Peyer's patch (tissue), 4 donors: ENCODE measurements at regions not wholly inside any gene's neighbourhood (a gene's known extent, or its start where the extent isn't known, plus 50 kb on each side); places are given as distances from the start of the nearest gene placed in this dataset.

Source experiments
- DNase-seq, 3 donors: peaks; one replicate each; pipeline ENCODE4 v3.0.0-alpha.2; 2017 to 2019
- H3K27ac ChIP-seq, 4 donors: fragments of 200-600 bp; sonication (generic); one replicate each; pipeline ENCODE4 v1.5.1; 2016 to 2019
- H3K27me3 ChIP-seq, 2 donors: fragments of 200-600 bp; sonication (generic); one replicate each; pipeline ENCODE4 v1.5.1; 2019
- H3K36me3 ChIP-seq, 3 donors: fragments of 200-600 bp; sonication (generic); one replicate each; pipeline ENCODE4 v1.5.1; 2016 to 2019
- H3K4me1 ChIP-seq, 4 donors: fragments of 200-600 bp; sonication (generic); one replicate each; pipeline ENCODE4 v1.5.1; 2016 to 2019
- H3K4me3 ChIP-seq, 4 donors: fragments of 200-600 bp; sonication (generic); 1 replicate in 3 of 4; 2 replicates in 1 of 4; pipeline ENCODE4 v1.5.1; 2016 to 2019; ENCODE audit warnings: mild to moderate bottlenecking in 1 of 4
- H3K9me3 ChIP-seq, 4 donors: fragments of 200-600 bp; sonication (generic); one replicate each; pipeline ENCODE4 v1.5.1; 2016 to 2019; ENCODE audit warnings: mild to moderate bottlenecking in 1 of 4
- POLR2A ChIP-seq, 2 donors: fragments of 450-650 bp; IDR thresholded peaks; one replicate each; pipeline ENCODE4 v1.5.1; 2017; ENCODE audit warnings: antibody characterized with exemption in 2 of 2, mild to moderate bottlenecking in 2 of 2, moderate library complexity in 2 of 2
- TF ChIP-seq, protein P1 (sequence below), 6 experiments: fragments of 450-650 bp in 4 of 6; fragments of 200-600 bp in 2 of 6; sonication (generic) in 1 of 6; IDR thresholded peaks; one replicate each; pipeline ENCODE4 v1.5.1; 2017 to 2019; ENCODE audit warnings: antibody characterized with exemption in 6 of 6, mild to moderate bottlenecking in 3 of 6, moderate library complexity in 1 of 6

DNA sequence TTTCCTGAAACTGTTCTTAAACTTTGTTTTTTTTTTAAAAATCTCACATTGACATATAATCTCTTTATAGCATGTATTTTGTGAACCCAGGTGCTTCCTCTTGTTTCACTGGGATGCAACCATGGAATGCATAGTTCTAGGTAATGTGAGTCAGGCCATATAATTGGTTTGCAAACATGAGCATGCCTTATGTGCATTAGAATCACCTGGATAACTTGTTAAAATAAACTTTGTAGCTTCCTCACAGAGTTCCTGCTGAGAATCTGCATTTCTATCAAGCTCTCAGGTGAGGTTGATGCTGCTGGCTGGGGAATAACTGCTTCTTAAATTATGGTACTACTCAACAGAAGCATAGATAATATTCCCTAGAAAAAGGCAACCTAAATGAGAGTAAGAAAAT, 940.3 kb upstream of the LCORL start:
- Histone ChIP-seq H3K4me3 (no peak overlapping the region), H3K27me3 (no peaks in the 10 kb centered on the region), H3K4me1 (no peaks in the 10 kb centered on the region), H3K9me3 (peaks cover 0 to 4% (median 0%) of the 10 kb centered on the region in 4 donors), H3K36me3 (no peaks in the 10 kb centered on the region), H3K27ac (no peak overlapping the region)
- TF ChIP-seq, protein P1, sequence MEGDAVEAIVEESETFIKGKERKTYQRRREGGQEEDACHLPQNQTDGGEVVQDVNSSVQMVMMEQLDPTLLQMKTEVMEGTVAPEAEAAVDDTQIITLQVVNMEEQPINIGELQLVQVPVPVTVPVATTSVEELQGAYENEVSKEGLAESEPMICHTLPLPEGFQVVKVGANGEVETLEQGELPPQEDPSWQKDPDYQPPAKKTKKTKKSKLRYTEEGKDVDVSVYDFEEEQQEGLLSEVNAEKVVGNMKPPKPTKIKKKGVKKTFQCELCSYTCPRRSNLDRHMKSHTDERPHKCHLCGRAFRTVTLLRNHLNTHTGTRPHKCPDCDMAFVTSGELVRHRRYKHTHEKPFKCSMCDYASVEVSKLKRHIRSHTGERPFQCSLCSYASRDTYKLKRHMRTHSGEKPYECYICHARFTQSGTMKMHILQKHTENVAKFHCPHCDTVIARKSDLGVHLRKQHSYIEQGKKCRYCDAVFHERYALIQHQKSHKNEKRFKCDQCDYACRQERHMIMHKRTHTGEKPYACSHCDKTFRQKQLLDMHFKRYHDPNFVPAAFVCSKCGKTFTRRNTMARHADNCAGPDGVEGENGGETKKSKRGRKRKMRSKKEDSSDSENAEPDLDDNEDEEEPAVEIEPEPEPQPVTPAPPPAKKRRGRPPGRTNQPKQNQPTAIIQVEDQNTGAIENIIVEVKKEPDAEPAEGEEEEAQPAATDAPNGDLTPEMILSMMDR (IDR thresholded peaks at IDR 0.05), result no peak
- no peak for TF ChIP-seq POLR2A (IDR thresholded peaks at IDR 0.05)
- no peak for DNase-seq

DNA sequence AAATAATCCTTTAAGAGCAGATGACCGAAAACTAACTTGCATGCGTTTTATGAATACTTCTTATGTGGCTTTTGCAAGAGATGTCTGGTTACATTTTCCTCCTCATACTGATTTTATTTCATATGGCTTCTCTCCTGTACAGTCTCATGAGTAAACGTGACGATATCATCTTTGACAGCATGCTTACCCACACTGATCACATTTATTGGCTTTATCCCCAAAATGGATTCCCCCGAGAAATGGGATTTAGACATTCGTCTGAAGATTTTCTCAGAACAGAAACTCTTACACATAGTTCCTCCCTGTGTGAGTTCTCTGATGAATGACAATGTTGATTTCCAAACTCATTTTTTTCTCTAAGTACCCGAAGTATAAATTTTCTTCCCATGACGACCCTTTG, 939.7 kb upstream of the LCORL start:
- Histone ChIP-seq H3K27me3 (no peaks in the 10 kb centered on the region), H3K27ac (no peak overlapping the region), H3K4me1 (no peaks in the 10 kb centered on the region), H3K9me3 (peaks cover 0 to 4% (median 0%) of the 10 kb centered on the region in 4 donors), H3K36me3 (no peaks in the 10 kb centered on the region), H3K4me3 (no peak overlapping the region)
- DNase-seq, result no peak
- TF ChIP-seq, protein P1 (IDR thresholded peaks at IDR 0.05), result no peak
- no peak for TF ChIP-seq POLR2A (IDR thresholded peaks at IDR 0.05)

DNA sequence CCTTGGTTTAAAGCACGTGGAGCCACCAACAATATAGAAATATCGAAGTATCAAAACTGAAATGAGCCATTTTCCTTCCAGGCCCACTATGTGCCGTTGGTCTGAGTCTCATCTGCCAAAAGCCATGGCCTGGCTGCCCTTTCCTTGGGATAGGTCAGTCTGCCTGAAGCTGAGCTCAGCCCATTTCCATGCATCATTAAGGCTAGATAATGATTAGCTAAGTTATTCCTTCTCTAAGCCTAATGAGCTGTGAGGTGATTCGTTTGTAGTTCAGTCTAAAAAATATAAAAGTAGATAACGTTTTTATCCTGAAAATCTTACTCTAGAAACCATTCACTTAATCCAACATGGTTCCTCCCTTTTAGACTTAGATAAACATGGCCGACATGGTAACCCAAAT, 936.2 kb upstream of the LCORL start:
- Histone ChIP-seq H3K4me1 (no peaks in the 10 kb centered on the region), H3K4me3 (no peak overlapping the region), H3K27me3 (no peaks in the 10 kb centered on the region), H3K36me3 (no peaks in the 10 kb centered on the region), H3K9me3 (peaks cover 0 to 4% (median 0%) of the 10 kb centered on the region in 4 donors), H3K27ac (no peak overlapping the region)
- DNase-seq, result no peak
- TF ChIP-seq, protein P1 (IDR thresholded peaks at IDR 0.05), result no peak
- no peak for TF ChIP-seq POLR2A (IDR thresholded peaks at IDR 0.05)

DNA sequence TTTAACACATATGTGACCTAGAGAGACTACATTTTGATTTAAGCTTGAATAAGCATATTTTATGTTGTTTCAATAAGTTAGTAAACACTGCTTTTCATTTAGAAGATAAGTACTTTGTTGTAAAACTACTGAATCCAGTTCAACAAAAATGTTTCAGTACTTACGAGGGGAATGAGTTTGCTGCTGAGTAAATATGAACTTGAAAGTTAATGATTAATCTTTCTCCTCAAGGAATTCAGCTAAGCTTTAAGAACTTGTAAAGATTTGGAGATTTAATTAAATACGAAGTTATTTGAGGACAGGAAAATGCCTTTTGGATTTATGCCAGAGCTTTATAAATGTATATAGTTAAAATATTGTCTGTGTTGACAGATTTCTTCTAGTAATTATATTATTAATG, 933.0 kb upstream of the LCORL start:
- Histone ChIP-seq H3K9me3 (peaks cover 0 to 4% (median 0%) of the 10 kb centered on the region in 4 donors), H3K27ac (no peak overlapping the region), H3K27me3 (no peaks in the 10 kb centered on the region), H3K4me3 (no peak overlapping the region), H3K36me3 (no peaks in the 10 kb centered on the region), H3K4me1 (no peaks in the 10 kb centered on the region)
- DNase-seq, result no peak
- no peak for TF ChIP-seq POLR2A (IDR thresholded peaks at IDR 0.05)
- TF ChIP-seq, protein P1 (IDR thresholded peaks at IDR 0.05), result no peak

DNA sequence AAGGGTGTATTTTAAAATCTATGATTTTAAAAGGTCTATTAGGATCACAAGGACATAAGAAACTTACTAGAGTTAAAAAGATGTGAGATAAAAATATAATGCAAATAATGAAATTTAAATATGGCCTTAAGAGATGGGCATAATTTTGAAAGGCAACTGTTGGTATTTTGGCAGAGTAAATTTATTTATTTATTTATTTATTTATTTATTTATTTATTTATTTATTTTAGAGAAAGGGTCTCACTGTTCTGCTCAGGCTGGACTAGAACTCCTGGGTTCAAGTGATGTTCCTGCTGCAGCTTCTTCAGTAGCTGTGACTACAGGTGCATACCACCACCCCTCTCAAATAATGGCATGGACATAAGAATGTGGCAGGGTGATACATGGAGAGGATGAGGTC, 932.1 kb upstream of the LCORL start:
- Histone ChIP-seq H3K36me3 (no peaks in the 10 kb centered on the region), H3K9me3 (peaks cover 0 to 4% (median 0%) of the 10 kb centered on the region in 4 donors), H3K4me1 (no peaks in the 10 kb centered on the region), H3K27ac (no peak overlapping the region), H3K27me3 (no peaks in the 10 kb centered on the region), H3K4me3 (no peak overlapping the region)
- no peak for DNase-seq
- TF ChIP-seq, protein P1 (IDR thresholded peaks at IDR 0.05), result no peak
- TF ChIP-seq POLR2A (IDR thresholded peaks at IDR 0.05), result no peak

GRCh38 chr4:18945464-18945863, 923.9 kb upstream of the LCORL start:
- TF ChIP-seq, protein P1 (IDR thresholded peaks at IDR 0.05), result no peak
- no peak for TF ChIP-seq POLR2A (IDR thresholded peaks at IDR 0.05)
- Histone ChIP-seq H3K4me3 (no peak overlapping the region), H3K9me3 (no peaks in the 10 kb centered on the region), H3K27ac (no peak overlapping the region), H3K27me3 (no peaks in the 10 kb centered on the region), H3K36me3 (no peaks in the 10 kb centered on the region), H3K4me1 (no peaks in the 10 kb centered on the region)
- DNase-seq, result no peak
